D721Med (cell line): ENCODE measurements at regions not wholly inside any gene's neighbourhood (a gene's known extent, or its start where the extent isn't known, plus 50 kb on each side); places are given as distances from the start of the nearest gene placed in this dataset.
"Not testable (repeated sequence)": the region's sequence is repeated elsewhere in the genome, so short reads cannot be mapped to it uniquely, and the experiment has no call there.

Experiments
- DNase-seq: peaks from one replicate; pipeline ENCODE4 v3.0.0; 2011; ENCODE audit warnings: low spot score; ENCODE audit not compliant: insufficient read length
- FAIRE-seq: peaks from 2 replicates; lab custom pipeline; 2011; peaks lifted over from hg19 to GRCh38; lab: Jason Lieb, UNC
- CTCF ChIP-seq: IDR thresholded peaks from 2 replicates; pipeline ENCODE4 v1.5.1; 2012; ENCODE audit warnings: mild to moderate bottlenecking, control low read depth; ENCODE audit not compliant: insufficient read depth; ENCODE audit errors: missing control alignments

GRCh38 chr10:29703271-29703670 lies 68.5 kb upstream of the SVIL start:
- no peak for TF ChIP-seq CTCF
- DNase-seq (no peak), FAIRE-seq (no peak)

- FAIRE-seq: no peak
- no peak for TF ChIP-seq CTCF
Measured at GRCh38 chr10:29702273-29703164, 67.7 kb upstream of the SVIL start.

GRCh38 chr10:29701306-29701705 lies 66.5 kb upstream of the SVIL start:
- DNase-seq (no peak), FAIRE-seq (no peak)
- TF ChIP-seq CTCF: no peak

More at GRCh38 chr10:29702273-29703164, 67.7 kb upstream of the SVIL start:
- no peak for DNase-seq

GRCh38 chr10:29699621-29700020 lies 64.8 kb upstream of the SVIL start:
- no peak for FAIRE-seq
- no peak for DNase-seq
- TF ChIP-seq CTCF: no peak

- DNase-seq (no peak), FAIRE-seq (no peak)
- TF ChIP-seq CTCF: no peak
Measured at GRCh38 chr10:29698773-29699490, 64.2 kb upstream of the SVIL start.

- FAIRE-seq, DNase-seq: not testable (repeated sequence)
Measured at GRCh38 chr10:29696581-29696980, 61.8 kb upstream of the SVIL start.

GRCh38 chr10:29694121-29694520 lies 59.4 kb upstream of the SVIL start:
- no peak for DNase-seq
- no peak for TF ChIP-seq CTCF
- no peak for FAIRE-seq
